NT2/D1 (cell line): ENCODE measurements at regions not wholly inside any gene's neighbourhood (a gene's known extent, or its start where the extent isn't known, plus 50 kb on each side); places are given as distances from the start of the nearest gene placed in this dataset.

ENCODE experiments used
- SUZ12 ChIP-seq: IDR thresholded peaks from 2 replicates; pipeline ENCODE4 v1.6.1; 2011; ENCODE audit not compliant: insufficient read length, insufficient read depth; ENCODE audit errors: extremely low read depth
- YY1 ChIP-seq: IDR thresholded peaks from 2 replicates; pipeline ENCODE4 v1.6.1; 2011; ENCODE audit not compliant: insufficient read length, insufficient read depth
- ZNF274 ChIP-seq: IDR thresholded peaks from 2 replicates; pipeline ENCODE4 v1.6.1; 2011; ENCODE audit warnings: mild to moderate bottlenecking, low read depth, low read length

- no peak for TF ChIP-seq ZNF274
- TF ChIP-seq SUZ12, result no peak
- no peak for TF ChIP-seq YY1
Observed at GRCh38 chr5:164885179-164885578, 1379.8 kb downstream of the MAT2B start.
